Naive thymus-derived CD4-positive, alpha-beta T cell (primary cell): ENCODE measurements at regions not wholly inside any gene's neighbourhood (a gene's known extent, or its start where the extent isn't known, plus 50 kb on each side); places are given as distances from the start of the nearest gene placed in this dataset.
A peak's percentile ranks its signal among the peaks of the same experiment; 100 is the strongest.

ENCODE experiments used
- ATAC-seq: fragments of 150-1000 bp; cut with Tn5 transposase; 2 replicates; pipeline ENCODE4 v1.10.0; 2021; ENCODE audit warnings: mild to moderate bottlenecking, moderate library complexity
- CTCF ChIA-PET: fragments of 350-600 bp; sonication (Branson Sonifier 250); formaldehyde crosslinking; loops from one replicate; lab custom pipeline; 2021; ENCODE audit warnings: antibody characterized with exemption; lab: Charles Lee
- POLR2A ChIA-PET: fragments of 350-600 bp; sonication (Branson Sonifier 250); formaldehyde crosslinking; loops from one replicate; lab custom pipeline; 2021; ENCODE audit warnings: antibody characterized with exemption, inconsistent platforms; lab: Charles Lee
- DNase-seq, 9 donors: peaks; one replicate each; pipeline versions ENCODE4 v3.0.0 to v3.0.0-alpha.2; 2020 to 2022; ENCODE audit warnings: mixed read lengths in 1 of 9
- H3K27ac ChIP-seq: one replicate; pipeline ENCODE4 v1.7.0; 2013; ENCODE audit warnings: mild to moderate bottlenecking, low read depth, low read length, moderate library complexity
- H3K27me3 ChIP-seq, 2 donors: one replicate each; pipeline ENCODE4 v1.7.0; 2013; ENCODE audit warnings: low read length in 2 of 2, mild to moderate bottlenecking in 2 of 2, moderate library complexity in 2 of 2; ENCODE audit not compliant: control insufficient read depth in 2 of 2, insufficient read depth in 2 of 2
- H3K36me3 ChIP-seq, 3 experiments: 1 replicate in 2 of 3; 2 replicates in 1 of 3; pipeline ENCODE4 v1.7.0; 2013; ENCODE audit warnings: low read length in 3 of 3, mild to moderate bottlenecking in 3 of 3, moderate library complexity in 1 of 3; ENCODE audit not compliant: insufficient read depth in 3 of 3, control insufficient read depth in 2 of 3
- H3K4me1 ChIP-seq, 2 donors: one replicate each; pipeline ENCODE4 v1.7.0; 2013; ENCODE audit warnings: low read length in 2 of 2, mild to moderate bottlenecking in 2 of 2, moderate library complexity in 1 of 2; ENCODE audit not compliant: control insufficient read depth in 2 of 2, insufficient read depth in 2 of 2
- H3K4me3 ChIP-seq: 2 replicates; pipeline ENCODE4 v1.7.0; 2013; ENCODE audit warnings: mild to moderate bottlenecking, low read length
- H3K9me3 ChIP-seq, 3 experiments: 1 replicate in 2 of 3; 2 replicates in 1 of 3; pipeline ENCODE4 v1.7.0; 2013; ENCODE audit warnings: low read length in 3 of 3; ENCODE audit not compliant: control insufficient read depth in 2 of 3
- H3K27ac Mint-ChIP-seq, 9 donors: one replicate each; pipeline ENCODE4 v1.8.0; 2020 to 2022; ENCODE audit warnings: mixed read lengths in 9 of 9, mild to moderate bottlenecking in 8 of 9, moderate library complexity in 5 of 9, inconsistent platforms in 2 of 9
- H3K27me3 Mint-ChIP-seq, 5 donors: one replicate each; pipeline ENCODE4 v1.8.0; 2021 to 2022; ENCODE audit warnings: mixed read lengths in 5 of 5, mild to moderate bottlenecking in 1 of 5
- H3K36me3 Mint-ChIP-seq, 5 donors: one replicate each; pipeline ENCODE4 v1.8.0; 2020 to 2022; ENCODE audit warnings: mixed read lengths in 5 of 5, mild to moderate bottlenecking in 3 of 5, inconsistent platforms in 1 of 5
- H3K4me1 Mint-ChIP-seq, 7 donors: one replicate each; pipeline ENCODE4 v1.8.0; 2020 to 2022; ENCODE audit warnings: mixed read lengths in 7 of 7, mild to moderate bottlenecking in 3 of 7, inconsistent platforms in 1 of 7
- H3K4me3 Mint-ChIP-seq, 10 donors: one replicate each; pipeline ENCODE4 v1.8.0; 2020 to 2022; ENCODE audit warnings: mild to moderate bottlenecking in 10 of 10, mixed read lengths in 10 of 10, moderate library complexity in 6 of 10, inconsistent platforms in 2 of 10
- H3K9me3 Mint-ChIP-seq, 11 donors: one replicate each; pipeline ENCODE4 v1.8.0; 2020 to 2022; ENCODE audit warnings: mixed read lengths in 11 of 11, mild to moderate bottlenecking in 4 of 11, inconsistent platforms in 1 of 11, moderate library complexity in 1 of 11
- intact Hi-C, 2 donors: fragments of 100-400 bp; cut with micrococcal nuclease; formaldehyde crosslinking; loops; one replicate each; pipeline ENCODE4 v1.15.1; 2023

GRCh38 chrX:82127228-82128123 is 925.6 kb downstream of the SH3BGRL start:
- peak in 1 of 9 donors; percentile 9 for DNase-seq
- CTCF ChIA-PET: no interaction called here
- intact Hi-C loops: no loop called here
- peaks cover 0 to 8% (median 0%) of the 10 kb centered on the region in 11 donors for H3K9me3 Mint-ChIP-seq
- H3K27ac Mint-ChIP-seq: no peak overlapping the region
- no peaks in the 10 kb centered on the region for H3K36me3 Mint-ChIP-seq
- Histone ChIP-seq H3K27ac (no peak overlapping the region), H3K27me3 (no peaks in the 10 kb centered on the region), H3K9me3 (no peaks in the 10 kb centered on the region), H3K4me1 (no peaks in the 10 kb centered on the region), H3K36me3 (no peaks in the 10 kb centered on the region), H3K4me3 (no peak overlapping the region)
- POLR2A ChIA-PET: no interaction called here
- H3K4me3 Mint-ChIP-seq: peak overlapping the region in 4 of 10 donors; percentile 16 to 51 (median 30)
- no peaks in the 10 kb centered on the region for H3K27me3 Mint-ChIP-seq
- no peak for ATAC-seq
- H3K4me1 Mint-ChIP-seq: peaks cover 0 to 7% (median 0%) of the 10 kb centered on the region in 7 donors

GRCh38 chrX:82134378-82134777 is 932.5 kb downstream of the SH3BGRL start:
- H3K27ac Mint-ChIP-seq: no peak overlapping the region
- peaks cover 0 to 4% (median 0%) of the 10 kb centered on the region in 5 donors for H3K36me3 Mint-ChIP-seq
- H3K9me3 Mint-ChIP-seq: peaks cover 0 to 14% (median 4%) of the 10 kb centered on the region in 11 donors
- H3K27me3 Mint-ChIP-seq: no peaks in the 10 kb centered on the region
- Histone ChIP-seq H3K36me3 (no peaks in the 10 kb centered on the region), H3K27ac (no peak overlapping the region), H3K4me3 (no peak overlapping the region), H3K9me3 (no peaks in the 10 kb centered on the region), H3K4me1 (no peaks in the 10 kb centered on the region), H3K27me3 (no peaks in the 10 kb centered on the region)
- ATAC-seq (no peak), DNase-seq (peak in 1 of 9 donors; percentile 7)
- intact Hi-C loops: no loop called here
- POLR2A ChIA-PET: no interaction called here
- no peak overlapping the region for H3K4me3 Mint-ChIP-seq
- peaks cover 0 to 8% (median 0%) of the 10 kb centered on the region in 7 donors for H3K4me1 Mint-ChIP-seq
- CTCF ChIA-PET: no interaction called here

GRCh38 chrX:82141942-82142341 is 940.0 kb downstream of the SH3BGRL start:
- Mint-ChIP-seq H3K9me3 (peaks cover 0 to 6% (median 4%) of the 10 kb centered on the region in 11 donors), H3K27ac (peak overlapping the region in 3 of 9 donors; percentile 33 to 40 (median 33)), H3K36me3 (no peaks in the 10 kb centered on the region), H3K4me3 (peak overlapping the region in 8 of 10 donors; percentile 10 to 56 (median 40)), H3K27me3 (no peaks in the 10 kb centered on the region), H3K4me1 (peaks cover 0 to 32% (median 19%) of the 10 kb centered on the region in 7 donors)
- H3K4me3 ChIP-seq: no peak overlapping the region
- CTCF ChIA-PET: no interaction called here
- H3K27ac ChIP-seq: no peak overlapping the region
- H3K27me3 ChIP-seq: no peaks in the 10 kb centered on the region
- no peaks in the 10 kb centered on the region for H3K36me3 ChIP-seq
- POLR2A ChIA-PET: no interaction called here
- ATAC-seq (peak; percentile 83), DNase-seq (peak in 7 of 9 donors; percentile 10 to 71 (median 40))
- no peaks in the 10 kb centered on the region for H3K9me3 ChIP-seq
- intact Hi-C loops: no loop called here
- H3K4me1 ChIP-seq: peaks cover 0 to 13% of the 10 kb centered on the region in 2 donors

GRCh38 chrX:82161195-82161594 is 959.3 kb downstream of the SH3BGRL start:
- ChIA-PET CTCF (no interaction called here), POLR2A (no interaction called here)
- Histone ChIP-seq H3K27me3 (no peaks in the 10 kb centered on the region), H3K4me1 (no peaks in the 10 kb centered on the region), H3K4me3 (no peak overlapping the region), H3K9me3 (no peaks in the 10 kb centered on the region), H3K36me3 (no peaks in the 10 kb centered on the region), H3K27ac (no peak overlapping the region)
- H3K9me3 Mint-ChIP-seq: peaks cover 0 to 8% (median 4%) of the 10 kb centered on the region in 11 donors
- no peak overlapping the region for H3K27ac Mint-ChIP-seq
- intact Hi-C loops: no loop called here
- DNase-seq (no peak), ATAC-seq (no peak)
- no peak overlapping the region for H3K4me3 Mint-ChIP-seq
- no peaks in the 10 kb centered on the region for H3K4me1 Mint-ChIP-seq
- no peaks in the 10 kb centered on the region for H3K36me3 Mint-ChIP-seq
- H3K27me3 Mint-ChIP-seq: no peaks in the 10 kb centered on the region

- Mint-ChIP-seq H3K9me3 (peaks cover 0 to 11% (median 4%) of the 10 kb centered on the region in 11 donors), H3K27me3 (no peaks in the 10 kb centered on the region), H3K4me3 (no peak overlapping the region), H3K4me1 (no peaks in the 10 kb centered on the region), H3K36me3 (no peaks in the 10 kb centered on the region), H3K27ac (no peak overlapping the region)
- H3K4me1 ChIP-seq: no peaks in the 10 kb centered on the region
- DNase-seq (no peak), ATAC-seq (no peak)
- H3K36me3 ChIP-seq: no peaks in the 10 kb centered on the region
- H3K27me3 ChIP-seq: no peaks in the 10 kb centered on the region
- H3K27ac ChIP-seq: no peak overlapping the region
- intact Hi-C loops: no loop called here
- CTCF ChIA-PET: no interaction called here
- no peak overlapping the region for H3K4me3 ChIP-seq
- POLR2A ChIA-PET: no interaction called here
- H3K9me3 ChIP-seq: no peaks in the 10 kb centered on the region
Observed at GRCh38 chrX:82163701-82164100, 961.8 kb downstream of the SH3BGRL start.

GRCh38 chrX:82196866-82197265 is 995.0 kb downstream of the SH3BGRL start:
- Mint-ChIP-seq H3K27ac (no peak overlapping the region), H3K4me1 (no peaks in the 10 kb centered on the region)
- no peak overlapping the region for H3K27ac ChIP-seq

GRCh38 chrX:82208975-82209374 is 1007.1 kb downstream of the SH3BGRL start:
- Mint-ChIP-seq H3K4me1 (no peaks in the 10 kb centered on the region), H3K36me3 (no peaks in the 10 kb centered on the region), H3K27ac (no peak overlapping the region), H3K27me3 (no peaks in the 10 kb centered on the region), H3K9me3 (peaks cover 0 to 7% (median 0%) of the 10 kb centered on the region in 11 donors), H3K4me3 (no peak overlapping the region)
- no peaks in the 10 kb centered on the region for H3K9me3 ChIP-seq
- ATAC-seq: no peak
- no peaks in the 10 kb centered on the region for H3K4me1 ChIP-seq
- H3K27me3 ChIP-seq: no peaks in the 10 kb centered on the region
- H3K4me3 ChIP-seq: no peak overlapping the region
- ChIA-PET CTCF (no interaction called here), POLR2A (no interaction called here)
- intact Hi-C loops: no loop called here
- no peak for DNase-seq
- H3K27ac ChIP-seq: no peak overlapping the region
- no peaks in the 10 kb centered on the region for H3K36me3 ChIP-seq

More at GRCh38 chrX:82196866-82197265, 995.0 kb downstream of the SH3BGRL start:
- Mint-ChIP-seq H3K36me3 (no peaks in the 10 kb centered on the region), H3K4me3 (no peak overlapping the region), H3K9me3 (peaks cover 0 to 5% (median 0%) of the 10 kb centered on the region in 11 donors), H3K27me3 (no peaks in the 10 kb centered on the region)
- ChIA-PET CTCF (no interaction called here), POLR2A (no interaction called here)
- Histone ChIP-seq H3K27me3 (no peaks in the 10 kb centered on the region), H3K9me3 (no peaks in the 10 kb centered on the region), H3K4me3 (no peak overlapping the region), H3K4me1 (no peaks in the 10 kb centered on the region), H3K36me3 (no peaks in the 10 kb centered on the region)
- DNase-seq: no peak
- intact Hi-C loops: no loop called here
- ATAC-seq: no peak
